SU-DHL-6 (cell line): ENCODE measurements at regions not wholly inside any gene's neighbourhood (a gene's known extent, or its start where the extent isn't known, plus 50 kb on each side); places are given as distances from the start of the nearest gene placed in this dataset.

Experiments used
- CTCF ChIP-seq: fragments of 200-600 bp; sonication (generic); IDR thresholded peaks from one replicate; pipeline ENCODE4 v1.5.1; 2017; ENCODE audit warnings: antibody characterized with exemption, mild to moderate bottlenecking, low read length, moderate library complexity; ENCODE audit not compliant: insufficient read depth, poor library complexity, severe bottlenecking
- EZH2phosphoT487 ChIP-seq: fragments of 200-600 bp; sonication (generic), shearing (Covaris generic); conservative IDR thresholded peaks from 2 replicates; pipeline ENCODE4 v1.6.1; 2018; ENCODE audit warnings: mild to moderate bottlenecking, antibody characterized with exemption, low read length, moderate library complexity, mixed read lengths

GRCh38 chr10:125602825-125603224 lies 80.1 kb downstream of the TEX36 start:
- no peak for TF ChIP-seq CTCF
- TF ChIP-seq EZH2phosphoT487 = no peak
